Nephron (organoid): ENCODE measurements at regions not wholly inside any gene's neighbourhood (a gene's known extent, or its start where the extent isn't known, plus 50 kb on each side); places are given as distances from the start of the nearest gene placed in this dataset.
A peak's percentile ranks its signal among the peaks of the same experiment; 100 is the strongest.
"Not testable (repeated sequence)": the region's sequence is repeated elsewhere in the genome, so short reads cannot be mapped to it uniquely, and the experiment has no call there.

Experiments used
- H3K27ac Mint-ChIP-seq, 3 experiments: 2 replicates each; pipeline ENCODE4 v1.8.0; 2020; ENCODE audit warnings: mixed read lengths in 3 of 3, mild to moderate bottlenecking in 2 of 3, moderate library complexity in 1 of 3
- H3K27me3 Mint-ChIP-seq: 2 replicates; pipeline ENCODE4 v1.8.0; 2021; ENCODE audit warnings: low read depth, mild to moderate bottlenecking, moderate library complexity, mixed read lengths
- H3K36me3 Mint-ChIP-seq: 2 replicates; pipeline ENCODE4 v1.8.0; 2020; ENCODE audit warnings: low read depth, mixed read lengths
- H3K4me1 Mint-ChIP-seq: 2 replicates; pipeline ENCODE4 v1.8.0; 2020; ENCODE audit warnings: mixed read lengths
- H3K4me3 Mint-ChIP-seq, 3 experiments: 2 replicates each; pipeline ENCODE4 v1.8.0; 2020; ENCODE audit warnings: mild to moderate bottlenecking in 3 of 3, mixed read lengths in 3 of 3, moderate library complexity in 2 of 3
- H3K9me3 Mint-ChIP-seq: 2 replicates; pipeline ENCODE4 v1.8.0; 2020; ENCODE audit warnings: mixed read lengths
- CTCF ChIP-seq, 3 experiments: fragments of 200-600 bp; sonication (generic); IDR thresholded peaks; one replicate each; pipeline ENCODE4 v1.5.0; 2021; ENCODE audit warnings: antibody characterized with exemption in 3 of 3; ENCODE audit not compliant: unreplicated experiment in 3 of 3

- Mint-ChIP-seq H3K4me3 (no peak overlapping the region), H3K27ac (no peak overlapping the region), H3K4me1 (peaks cover 5% of the 10 kb centered on the region), H3K9me3 (peaks cover 2% of the 10 kb centered on the region), H3K36me3 (no peaks in the 10 kb centered on the region), H3K27me3 (no peaks in the 10 kb centered on the region)
- TF ChIP-seq CTCF (IDR thresholded peaks at IDR 0.05; ENCODE audit: unreplicated experiment in 3 of 3) = no peak
Measured at GRCh38 chr6:135675026-135675425, 176.5 kb upstream of the PDE7B start.

- peak in 2 of 3 experiments; percentile 22 to 64 for TF ChIP-seq CTCF (IDR thresholded peaks at IDR 0.05; ENCODE audit: unreplicated experiment in 3 of 3)
Measured at GRCh38 chr6:135675862-135676261, 175.6 kb upstream of the PDE7B start.

GRCh38 chr6:135680964-135681913 is 170.3 kb upstream of the PDE7B start:
- H3K9me3 Mint-ChIP-seq = no peaks in the 10 kb centered on the region
- TF ChIP-seq CTCF (IDR thresholded peaks at IDR 0.05; ENCODE audit: unreplicated experiment in 3 of 3) = no peak
- H3K27ac Mint-ChIP-seq = no peak overlapping the region
- no peaks in the 10 kb centered on the region for H3K27me3 Mint-ChIP-seq
- H3K4me3 Mint-ChIP-seq = no peak overlapping the region
- H3K4me1 Mint-ChIP-seq = peaks cover 6% of the 10 kb centered on the region
- H3K36me3 Mint-ChIP-seq = no peaks in the 10 kb centered on the region

More at GRCh38 chr6:135675862-135676261, 175.6 kb upstream of the PDE7B start:
- peaks cover 2% of the 10 kb centered on the region for H3K9me3 Mint-ChIP-seq
- no peaks in the 10 kb centered on the region for H3K27me3 Mint-ChIP-seq
- no peaks in the 10 kb centered on the region for H3K36me3 Mint-ChIP-seq
- H3K4me3 Mint-ChIP-seq = no peak overlapping the region
- H3K4me1 Mint-ChIP-seq = peaks cover 5% of the 10 kb centered on the region
- H3K27ac Mint-ChIP-seq = no peak overlapping the region

GRCh38 chr6:135686784-135687301 is 164.7 kb upstream of the PDE7B start:
- no peaks in the 10 kb centered on the region for H3K36me3 Mint-ChIP-seq
- H3K27me3 Mint-ChIP-seq = no peaks in the 10 kb centered on the region

GRCh38 chr6:135688476-135688875 is 163.0 kb upstream of the PDE7B start:
- H3K4me3 Mint-ChIP-seq, H3K36me3 Mint-ChIP-seq, H3K27me3 Mint-ChIP-seq, H3K9me3 Mint-ChIP-seq: not testable (repeated sequence)
- H3K27ac Mint-ChIP-seq = peak overlapping the region in 1 of 3 experiments; percentile 59
- H3K4me1 Mint-ChIP-seq = peaks cover 20% of the 10 kb centered on the region

More at GRCh38 chr6:135686784-135687301, 164.7 kb upstream of the PDE7B start:
- Mint-ChIP-seq H3K4me1 (peaks cover 20% of the 10 kb centered on the region), H3K4me3 (no peak overlapping the region), H3K27ac (peak overlapping the region; percentile 72 to 90 (median 80)), H3K9me3 (no peaks in the 10 kb centered on the region)
- no peak for TF ChIP-seq CTCF (IDR thresholded peaks at IDR 0.05; ENCODE audit: unreplicated experiment in 3 of 3)

GRCh38 chr6:135692426-135692825 is 159.1 kb upstream of the PDE7B start:
- no peaks in the 10 kb centered on the region for H3K9me3 Mint-ChIP-seq
- H3K36me3 Mint-ChIP-seq = no peaks in the 10 kb centered on the region
- H3K27ac Mint-ChIP-seq = no peak overlapping the region
- H3K4me1 Mint-ChIP-seq = peaks cover 7% of the 10 kb centered on the region
- no peak for TF ChIP-seq CTCF (IDR thresholded peaks at IDR 0.05; ENCODE audit: unreplicated experiment in 3 of 3)
- no peak overlapping the region for H3K4me3 Mint-ChIP-seq
- H3K27me3 Mint-ChIP-seq = no peaks in the 10 kb centered on the region
